Ectodermal cell (in vitro differentiated cells): ENCODE measurements at regions not wholly inside any gene's neighbourhood (a gene's known extent, or its start where the extent isn't known, plus 50 kb on each side); places are given as distances from the start of the nearest gene placed in this dataset.
A peak's percentile ranks its signal among the peaks of the same experiment; 100 is the strongest.

Experiments
- H3K27ac ChIP-seq: 2 replicates; pipeline ENCODE4 v1.7.0; 2013; ENCODE audit warnings: mild to moderate bottlenecking, low read depth, low read length; ENCODE audit not compliant: insufficient read depth, poor library complexity, severe bottlenecking
- H3K27me3 ChIP-seq: 2 replicates; pipeline ENCODE4 v1.7.0; 2013; ENCODE audit warnings: mild to moderate bottlenecking, low read length; ENCODE audit not compliant: insufficient read depth, control insufficient read depth, poor library complexity, severe bottlenecking
- H3K36me3 ChIP-seq: one replicate; pipeline ENCODE4 v1.7.0; 2013; ENCODE audit warnings: low read length; ENCODE audit not compliant: control insufficient read depth, insufficient read depth
- H3K4me1 ChIP-seq: one replicate; pipeline ENCODE4 v1.7.0; 2013; ENCODE audit warnings: low read length; ENCODE audit not compliant: control insufficient read depth, insufficient read depth
- H3K4me3 ChIP-seq: 2 replicates; pipeline ENCODE4 v1.7.0; 2013; ENCODE audit warnings: low read depth, low read length, control low read depth; ENCODE audit not compliant: insufficient read depth
- H3K9me3 ChIP-seq: 2 replicates; pipeline ENCODE4 v1.7.0; 2013; ENCODE audit warnings: mild to moderate bottlenecking, low read length, moderate library complexity; ENCODE audit not compliant: control insufficient read depth
- WGBS, 2 experiments: methylation state at CpG; one replicate each; pipeline ENCODE4 v1.1.7; 2013; ENCODE audit warnings: missing lambda C conversion rate in 2 of 2; 5-methylcytosine and 5-hydroxymethylcytosine counted together

- 85 to 93% methylated on average over 7 to 9 of the region's 9 CpGs for WGBS, 2 experiments
Measured at GRCh38 chrX:9146657-9147056, 112.7 kb upstream of the FAM9B start.

GRCh38 chrX:9147086-9147485, 113.2 kb upstream of the FAM9B start:
- Histone ChIP-seq H3K9me3 (no peaks in the 10 kb centered on the region), H3K36me3 (no peaks in the 10 kb centered on the region), H3K27ac (no peak overlapping the region), H3K4me3 (no peak overlapping the region), H3K27me3 (no peaks in the 10 kb centered on the region), H3K4me1 (peaks cover 9% of the 10 kb centered on the region)
- 16% methylated on average over 3 of the region's 5 CpGs for WGBS, 2 experiments

More at GRCh38 chrX:9146657-9147056, 112.7 kb upstream of the FAM9B start:
- Histone ChIP-seq H3K9me3 (no peaks in the 10 kb centered on the region), H3K4me1 (peaks cover 9% of the 10 kb centered on the region), H3K4me3 (no peak overlapping the region), H3K36me3 (no peaks in the 10 kb centered on the region), H3K27me3 (no peaks in the 10 kb centered on the region), H3K27ac (no peak overlapping the region)

GRCh38 chrX:9147726-9148125, 113.8 kb upstream of the FAM9B start:
- WGBS, 2 experiments, result 4 to 5% methylated on average over 7 of the region's 7 CpGs
- Histone ChIP-seq H3K27me3 (no peaks in the 10 kb centered on the region), H3K36me3 (no peaks in the 10 kb centered on the region), H3K27ac (peak overlapping the region; percentile 81), H3K4me3 (no peak overlapping the region), H3K4me1 (peaks cover 9% of the 10 kb centered on the region), H3K9me3 (no peaks in the 10 kb centered on the region)

GRCh38 chrX:9148615-9149399, 114.9 kb upstream of the FAM9B start:
- 17 to 25% methylated on average over 9 of the region's 9 CpGs for WGBS, 2 experiments
- Histone ChIP-seq H3K9me3 (no peaks in the 10 kb centered on the region), H3K36me3 (no peaks in the 10 kb centered on the region), H3K4me1 (peaks cover 9% of the 10 kb centered on the region), H3K27me3 (no peaks in the 10 kb centered on the region), H3K27ac (peak overlapping the region; percentile 81), H3K4me3 (no peak overlapping the region)

DNA sequence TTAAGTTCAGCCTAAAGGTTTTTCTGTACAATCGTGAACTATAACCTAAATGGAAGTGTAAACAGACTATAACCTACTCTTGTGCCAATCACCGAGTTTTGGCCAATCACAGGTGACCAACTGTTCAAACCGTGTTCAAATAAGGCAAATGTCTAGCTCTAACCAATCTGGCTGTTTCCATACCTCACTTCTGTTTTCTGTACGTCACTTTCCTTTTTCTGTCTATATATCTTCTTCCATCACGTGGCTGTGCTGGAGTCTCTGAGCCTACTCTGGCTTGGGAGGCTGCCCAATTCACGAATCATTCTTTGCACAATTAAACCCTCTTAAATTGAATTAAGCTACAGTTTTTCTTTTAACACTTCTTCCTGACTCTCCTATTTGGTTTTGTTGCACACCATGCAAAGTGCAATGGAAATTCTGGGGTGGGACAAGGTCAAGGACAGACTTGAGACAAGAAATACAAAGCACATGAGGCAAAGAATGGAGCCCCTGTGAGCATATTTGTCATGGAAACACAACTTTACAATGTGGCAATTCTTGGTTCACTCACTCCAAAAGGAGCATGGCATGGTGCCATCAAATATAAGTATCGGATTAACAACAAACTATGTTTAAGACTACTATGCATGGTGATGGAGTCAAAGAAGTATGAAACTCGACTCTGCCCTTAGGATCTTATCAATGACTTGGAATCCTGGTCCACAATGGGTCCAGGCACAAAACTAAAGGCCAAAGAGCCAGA, 115.7 kb upstream of the FAM9B start:
- WGBS, 2 experiments, result 72 to 83% methylated on average over 7 to 8 of the region's 8 CpGs

DNA sequence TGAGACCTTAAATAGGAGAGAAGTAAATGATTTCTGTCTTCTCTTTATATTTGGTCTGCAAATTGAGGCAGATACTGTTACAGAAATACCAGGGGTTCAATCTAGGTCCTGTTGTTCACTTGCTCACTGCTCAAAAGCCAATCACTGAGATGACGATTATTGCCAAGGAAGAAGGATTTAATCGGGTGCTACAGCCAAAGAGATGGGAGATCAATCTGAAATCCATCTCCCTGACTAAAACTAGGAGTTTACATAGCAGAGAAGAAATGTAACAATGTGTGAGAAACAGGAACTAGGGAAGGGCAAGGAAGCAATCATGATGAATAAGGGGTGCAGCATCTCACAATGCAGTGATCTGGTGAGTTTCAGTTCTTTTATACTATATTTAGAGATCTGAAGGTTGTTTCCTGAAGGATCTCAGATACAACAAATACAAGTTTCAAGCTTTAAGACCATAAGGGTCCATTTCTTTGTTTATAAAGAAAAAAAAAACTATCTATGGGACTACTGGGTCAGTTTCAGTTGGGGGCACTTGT, 117.9 kb upstream of the FAM9B start:
- WGBS, 2 experiments, result 95 to 97% methylated on average over 2 of the region's 2 CpGs
- peaks cover 9% of the 10 kb centered on the region for H3K4me1 ChIP-seq
- H3K36me3 ChIP-seq, result no peaks in the 10 kb centered on the region
- peaks cover 3% of the 10 kb centered on the region for H3K9me3 ChIP-seq
- H3K27me3 ChIP-seq, result no peaks in the 10 kb centered on the region
- no peak overlapping the region for H3K27ac ChIP-seq
- no peak overlapping the region for H3K4me3 ChIP-seq

More for the DNA sequence above, 115.7 kb upstream of the FAM9B start:
- Histone ChIP-seq H3K27me3 (no peaks in the 10 kb centered on the region), H3K4me3 (no peak overlapping the region), H3K27ac (no peak overlapping the region), H3K36me3 (no peaks in the 10 kb centered on the region), H3K9me3 (peaks cover under 1% of the 10 kb centered on the region), H3K4me1 (peaks cover 9% of the 10 kb centered on the region)

DNA sequence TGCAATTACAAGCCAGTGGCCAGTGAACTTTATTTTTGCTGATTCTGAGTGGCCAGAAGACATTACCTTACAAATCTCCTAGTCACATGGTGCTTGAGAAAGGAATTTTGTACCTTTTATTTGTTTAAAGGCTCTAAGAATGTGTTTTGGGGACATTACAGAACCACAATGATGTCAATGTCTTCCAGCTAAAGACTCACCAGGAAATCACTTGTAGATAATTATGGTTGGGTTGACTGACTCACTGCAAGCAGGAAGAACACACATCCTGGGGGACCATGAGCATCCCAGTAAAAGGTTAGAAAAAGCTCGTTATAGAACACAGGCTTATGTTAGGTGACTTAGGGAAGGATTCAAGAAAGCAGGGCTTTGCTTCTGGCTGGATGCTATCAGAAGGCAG, 119.4 kb upstream of the FAM9B start:
- WGBS, 2 experiments, result 83 to 88% methylated on average over 1 of the region's 1 CpG
- no peak overlapping the region for H3K27ac ChIP-seq

DNA sequence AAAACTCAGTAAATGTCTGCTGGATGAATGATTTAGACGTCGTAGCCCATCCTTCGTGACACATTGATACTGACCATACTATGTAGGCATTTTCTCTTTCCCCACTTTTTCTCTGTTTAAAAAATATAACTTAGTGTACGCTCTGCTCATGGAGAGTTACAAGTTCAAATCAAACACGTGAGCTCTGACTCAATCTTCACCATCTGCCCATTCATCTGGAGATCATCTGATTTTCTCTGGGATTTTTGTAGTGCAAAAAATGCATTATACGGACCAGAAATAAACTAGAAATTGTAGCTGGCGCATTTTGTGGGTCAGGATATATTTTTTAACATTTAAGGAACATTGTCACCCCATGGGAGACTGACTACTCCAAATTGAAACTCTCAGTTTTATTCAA, 124.7 kb upstream of the FAM9B start:
- Histone ChIP-seq H3K36me3 (no peaks in the 10 kb centered on the region), H3K27me3 (no peaks in the 10 kb centered on the region), H3K4me3 (no peak overlapping the region), H3K4me1 (no peaks in the 10 kb centered on the region), H3K27ac (no peak overlapping the region), H3K9me3 (peaks cover 3% of the 10 kb centered on the region)
- whole genome bisulfite sequencing, 2 experiments, result 97 to 99% methylated on average over 4 to 7 of the region's 7 CpGs

More for the DNA sequence above, 119.4 kb upstream of the FAM9B start:
- H3K9me3 ChIP-seq, result peaks cover 3% of the 10 kb centered on the region
- no peaks in the 10 kb centered on the region for H3K27me3 ChIP-seq
- H3K4me1 ChIP-seq, result peaks cover 5% of the 10 kb centered on the region
- no peaks in the 10 kb centered on the region for H3K36me3 ChIP-seq
- H3K4me3 ChIP-seq, result no peak overlapping the region

DNA sequence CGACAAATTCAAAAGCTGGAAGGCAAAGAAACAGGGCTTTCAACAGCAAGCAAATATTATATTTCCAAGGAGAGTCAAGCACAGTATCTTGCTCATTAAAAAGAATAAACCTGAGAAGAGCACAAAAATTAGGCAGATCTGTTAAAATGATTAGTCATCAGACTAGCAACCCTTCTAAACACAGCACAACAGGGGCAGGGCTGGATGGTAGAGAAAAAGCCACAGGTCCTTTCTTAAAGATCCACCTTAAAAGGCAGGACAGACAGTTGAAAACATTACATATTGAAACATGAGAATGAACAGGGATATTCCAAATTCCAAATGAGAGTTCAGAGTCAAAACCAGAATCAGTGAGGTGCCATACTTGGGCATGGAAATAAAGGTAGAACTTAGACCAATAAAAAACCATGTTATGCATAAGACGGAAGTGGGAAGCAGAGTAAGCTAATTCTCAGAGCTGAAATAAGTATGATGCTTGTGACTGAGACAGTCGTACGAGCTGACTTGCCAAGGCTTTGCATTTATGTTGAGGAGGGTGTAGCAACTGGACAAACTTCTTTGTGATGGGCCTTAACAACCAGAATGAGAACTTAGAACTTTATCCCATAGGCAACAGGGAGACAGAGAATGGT, 126.9 kb upstream of the FAM9B start:
- no peak overlapping the region for H3K27ac ChIP-seq
- H3K9me3 ChIP-seq, result no peaks in the 10 kb centered on the region

GRCh38 chrX:9162698-9163097, 128.8 kb upstream of the FAM9B start:
- Histone ChIP-seq H3K9me3 (no peaks in the 10 kb centered on the region), H3K27me3 (no peaks in the 10 kb centered on the region), H3K4me1 (no peaks in the 10 kb centered on the region), H3K4me3 (no peak overlapping the region), H3K36me3 (no peaks in the 10 kb centered on the region), H3K27ac (no peak overlapping the region)
- 87 to 89% methylated on average over 2 to 3 of the region's 3 CpGs for WGBS, 2 experiments

More for the DNA sequence above, 126.9 kb upstream of the FAM9B start:
- H3K4me3 ChIP-seq, result no peak overlapping the region
- no peaks in the 10 kb centered on the region for H3K27me3 ChIP-seq
- no peaks in the 10 kb centered on the region for H3K36me3 ChIP-seq
- H3K4me1 ChIP-seq, result no peaks in the 10 kb centered on the region
- 97 to 100% methylated on average over 3 to 4 of the region's 4 CpGs for WGBS, 2 experiments
